SW 1271 (cell line): ENCODE measurements at regions not wholly inside any gene's neighbourhood (a gene's known extent, or its start where the extent isn't known, plus 50 kb on each side); places are given as distances from the start of the nearest gene placed in this dataset.
A peak's percentile ranks its signal among the peaks of the same experiment; 100 is the strongest.
"Not testable (repeated sequence)": the region's sequence is repeated elsewhere in the genome, so short reads cannot be mapped to it uniquely, and the experiment has no call there.

Experiments used
- DNase-seq, 2 experiments: peaks; one replicate each; lab custom pipeline; 2025; lab: John Stamatoyannopoulos, UW

- DNase-seq, result no peak
Measured at GRCh38 chr3:103992469-103992868, 1374.2 kb upstream of the ALCAM start.

- no peak for DNase-seq
Measured at GRCh38 chr3:104004956-104005355, 1361.8 kb upstream of the ALCAM start.

GRCh38 chr3:104005815-104006214 is 1360.9 kb upstream of the ALCAM start:
- DNase-seq, result no peak

- DNase-seq, result no peak
Measured at GRCh38 chr3:104018541-104018940, 1348.2 kb upstream of the ALCAM start.

- DNase-seq, result no peak
Measured at GRCh38 chr3:104031598-104031997, 1335.1 kb upstream of the ALCAM start.

GRCh38 chr3:104032283-104032682 is 1334.4 kb upstream of the ALCAM start:
- no peak for DNase-seq

GRCh38 chr3:104040896-104041295 is 1325.8 kb upstream of the ALCAM start:
- DNase-seq, result no peak

- not testable (repeated sequence) for DNase-seq
Measured at GRCh38 chr3:104043001-104043543, 1323.6 kb upstream of the ALCAM start.

- no peak for DNase-seq
Measured at GRCh38 chr3:104044002-104044401, 1322.7 kb upstream of the ALCAM start.

GRCh38 chr3:104066658-104067057 is 1300.1 kb upstream of the ALCAM start:
- no peak for DNase-seq

- DNase-seq, result no peak
Measured at GRCh38 chr3:104069114-104069513, 1297.6 kb upstream of the ALCAM start.

GRCh38 chr3:104070906-104071305 is 1295.8 kb upstream of the ALCAM start:
- DNase-seq, result no peak

GRCh38 chr3:104080088-104080626 is 1286.6 kb upstream of the ALCAM start:
- no peak for DNase-seq

GRCh38 chr3:104088738-104089137 is 1278.0 kb upstream of the ALCAM start:
- no peak for DNase-seq

GRCh38 chr3:104089987-104090386 is 1276.7 kb upstream of the ALCAM start:
- not testable (repeated sequence) for DNase-seq

- no peak for DNase-seq
Measured at GRCh38 chr3:104101736-104102135, 1265.0 kb upstream of the ALCAM start.

GRCh38 chr3:104102386-104102785 is 1264.3 kb upstream of the ALCAM start:
- DNase-seq, result peak in 1 of 2 experiments; percentile 41

GRCh38 chr3:104106276-104106675 is 1260.4 kb upstream of the ALCAM start:
- no peak for DNase-seq

- DNase-seq, result no peak
Measured at GRCh38 chr3:104108522-104108921, 1258.2 kb upstream of the ALCAM start.

- DNase-seq, result no peak
Measured at GRCh38 chr3:104126463-104126862, 1240.2 kb upstream of the ALCAM start.

GRCh38 chr3:104126864-104127553 is 1239.7 kb upstream of the ALCAM start:
- DNase-seq, result no peak

- DNase-seq, result no peak
Measured at GRCh38 chr3:104127830-104128229, 1238.9 kb upstream of the ALCAM start.

GRCh38 chr3:104132566-104133403 is 1233.9 kb upstream of the ALCAM start:
- no peak for DNase-seq
